GM19328 (cell line): ENCODE measurements at regions not wholly inside any gene's neighbourhood (a gene's known extent, or its start where the extent isn't known, plus 50 kb on each side); places are given as distances from the start of the nearest gene placed in this dataset.
"Not testable (repeated sequence)": the region's sequence is repeated elsewhere in the genome, so short reads cannot be mapped to it uniquely, and the experiment has no call there.

Experiments
- ATAC-seq: cut with Tn5 transposase; IDR thresholded peaks from one replicate; pipeline ENCODE4 v1.9.1; 2021; ENCODE audit warnings: mild to moderate bottlenecking, moderate library complexity; ENCODE audit not compliant: unreplicated experiment

DNA sequence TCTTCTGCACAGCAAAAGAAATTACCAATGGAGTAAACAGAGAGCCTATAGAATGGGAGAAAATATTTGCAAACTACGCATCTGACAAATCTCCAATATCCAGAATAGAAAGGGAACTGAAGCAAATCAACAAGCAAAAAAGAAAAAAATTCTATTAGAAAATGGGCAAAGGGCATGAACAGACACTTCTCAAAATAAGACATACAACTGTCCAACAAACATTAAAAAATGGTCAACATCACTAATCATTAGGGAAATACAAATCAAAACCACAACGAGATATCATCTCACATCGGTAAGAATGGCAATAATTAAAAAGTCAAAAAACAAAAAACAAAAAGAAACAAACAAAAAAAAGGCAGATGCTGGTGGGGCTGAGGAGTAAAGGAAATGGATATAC, 356.4 kb downstream of the ADCYAP1 start:
- ATAC-seq, result no peak

DNA sequence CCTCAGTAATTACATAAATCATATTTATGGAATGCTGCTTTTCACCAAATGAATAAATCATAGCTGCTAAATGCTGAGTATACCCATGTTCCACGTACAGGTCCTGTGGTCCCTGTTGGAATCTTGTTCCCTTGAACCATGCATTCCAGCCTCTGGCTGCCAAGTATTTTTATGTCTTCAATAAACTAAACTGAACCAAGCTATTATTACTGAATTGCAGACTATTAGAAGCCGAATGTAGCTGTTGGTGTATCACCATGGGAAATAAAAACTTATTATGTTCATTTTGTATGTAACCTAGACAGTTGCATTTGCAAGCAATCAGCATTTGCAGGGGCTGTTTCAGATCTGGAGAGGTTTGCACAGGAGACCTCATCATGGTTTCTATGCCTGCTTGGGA, 362.4 kb downstream of the ADCYAP1 start:
- no peak for ATAC-seq

DNA sequence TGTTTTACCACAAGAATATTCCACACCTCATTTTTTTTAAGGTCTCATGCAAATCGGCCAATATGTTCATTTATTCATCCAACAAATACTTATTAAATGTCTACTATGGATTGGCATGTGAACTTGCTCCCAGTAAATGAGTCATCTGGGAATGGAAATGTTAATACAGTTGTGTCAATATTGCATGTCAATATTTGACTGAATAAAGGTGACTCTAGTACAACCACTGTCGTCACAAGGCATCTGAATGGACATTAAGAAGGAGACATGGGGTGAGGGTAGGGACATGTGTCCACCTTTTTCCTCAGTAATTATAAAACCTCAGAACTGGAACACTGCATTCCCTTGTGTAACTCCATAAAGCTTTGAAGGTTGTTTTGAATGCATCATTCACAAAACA, 365.4 kb downstream of the ADCYAP1 start:
- ATAC-seq, result no peak

DNA sequence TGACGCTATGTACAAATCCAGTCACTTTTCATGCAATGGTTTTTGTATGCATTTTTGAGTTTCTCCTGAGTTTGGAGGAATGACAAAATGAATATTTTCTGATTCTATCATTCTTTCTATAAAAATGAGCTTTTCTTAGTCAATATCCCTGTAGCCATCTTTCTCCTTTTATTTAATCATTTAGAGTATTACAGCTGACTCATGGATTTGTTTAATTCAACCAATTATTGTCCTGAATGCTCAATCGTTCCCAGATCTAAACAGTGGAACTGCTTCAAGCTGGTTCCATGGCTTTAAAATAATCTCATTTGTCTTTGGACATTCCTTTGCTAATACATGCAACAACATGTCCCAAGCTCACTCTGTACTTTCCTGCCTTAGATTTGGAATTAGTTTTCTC, 368.8 kb downstream of the ADCYAP1 start:
- no peak for ATAC-seq

DNA sequence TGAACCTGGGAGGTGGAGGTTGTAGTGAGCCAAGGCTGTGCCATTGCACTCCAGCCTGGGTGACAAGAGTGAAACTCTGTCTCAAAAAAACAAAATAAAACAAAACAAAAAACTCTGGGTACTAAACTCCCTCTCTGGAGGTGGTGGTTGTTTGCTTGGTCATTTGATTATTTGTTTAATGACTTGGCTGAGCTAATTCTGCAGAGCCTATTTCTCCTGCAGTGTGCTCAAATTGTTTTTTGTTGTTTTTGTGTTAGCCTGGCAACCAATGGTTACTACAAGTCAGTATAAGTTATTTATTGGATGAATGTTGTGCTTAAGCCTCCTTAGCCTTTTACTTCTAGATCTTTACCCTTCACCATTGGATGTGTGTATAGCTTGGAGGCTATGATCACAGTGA, 387.5 kb downstream of the ADCYAP1 start:
- no peak for ATAC-seq

DNA sequence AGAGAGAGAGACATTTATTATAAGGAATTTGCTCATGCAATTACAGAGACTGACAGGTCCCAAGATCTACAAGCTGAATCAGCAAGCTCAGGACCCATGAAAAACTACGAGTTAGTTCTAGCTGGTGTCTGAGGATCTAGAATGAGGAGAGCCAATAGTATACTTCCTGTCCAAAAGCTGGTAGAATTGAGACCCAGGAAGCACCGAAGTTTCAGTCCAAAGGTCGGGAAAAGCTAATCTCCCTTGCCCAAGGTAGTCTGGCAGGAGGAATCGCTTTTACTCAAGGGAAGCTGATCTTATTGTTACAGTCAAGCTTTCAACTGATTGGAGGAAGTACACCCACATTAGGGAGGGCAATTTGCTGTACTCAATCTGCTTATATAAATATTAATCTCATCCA, 389.6 kb downstream of the ADCYAP1 start:
- no peak for ATAC-seq

DNA sequence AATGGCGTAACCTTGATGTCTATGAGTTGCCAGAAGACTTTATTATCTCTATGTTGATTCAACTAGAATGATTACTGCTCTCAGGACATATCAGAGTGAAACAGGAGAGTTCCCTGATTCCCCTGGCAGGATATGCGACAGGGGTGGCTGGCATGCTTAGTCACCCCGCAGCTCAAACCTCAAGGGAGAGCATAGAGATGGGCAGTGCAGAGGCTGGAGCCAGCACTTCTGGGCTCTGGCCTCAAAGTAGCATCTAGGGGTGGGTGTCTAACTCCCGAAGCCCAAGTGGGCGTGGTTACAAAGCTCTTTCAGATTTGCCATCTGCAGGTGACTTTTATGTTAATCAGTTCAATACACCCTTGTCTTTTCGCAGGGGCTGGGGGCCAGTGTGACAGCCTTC, 391.6 kb downstream of the ADCYAP1 start:
- no peak for ATAC-seq

DNA sequence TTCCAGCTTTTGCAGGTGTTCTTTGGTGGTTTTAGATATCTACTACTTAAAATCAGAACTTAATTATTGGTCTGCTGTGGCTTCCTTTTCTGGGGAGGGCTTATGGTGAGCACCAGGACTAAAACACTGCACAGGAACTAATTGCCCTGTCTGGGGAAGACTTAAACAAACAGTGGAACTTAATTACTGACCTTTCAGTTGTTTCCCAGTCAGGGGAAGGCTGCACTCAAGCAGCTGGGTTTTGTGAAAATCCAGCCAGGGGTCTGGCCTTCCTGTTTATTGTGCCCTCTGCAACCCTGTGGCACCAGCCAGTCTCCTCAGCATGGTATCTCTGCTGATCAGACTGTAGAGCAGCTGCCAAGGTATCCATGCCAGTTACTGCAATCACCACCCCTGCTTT, 398.2 kb downstream of the ADCYAP1 start:
- ATAC-seq, result no peak

DNA sequence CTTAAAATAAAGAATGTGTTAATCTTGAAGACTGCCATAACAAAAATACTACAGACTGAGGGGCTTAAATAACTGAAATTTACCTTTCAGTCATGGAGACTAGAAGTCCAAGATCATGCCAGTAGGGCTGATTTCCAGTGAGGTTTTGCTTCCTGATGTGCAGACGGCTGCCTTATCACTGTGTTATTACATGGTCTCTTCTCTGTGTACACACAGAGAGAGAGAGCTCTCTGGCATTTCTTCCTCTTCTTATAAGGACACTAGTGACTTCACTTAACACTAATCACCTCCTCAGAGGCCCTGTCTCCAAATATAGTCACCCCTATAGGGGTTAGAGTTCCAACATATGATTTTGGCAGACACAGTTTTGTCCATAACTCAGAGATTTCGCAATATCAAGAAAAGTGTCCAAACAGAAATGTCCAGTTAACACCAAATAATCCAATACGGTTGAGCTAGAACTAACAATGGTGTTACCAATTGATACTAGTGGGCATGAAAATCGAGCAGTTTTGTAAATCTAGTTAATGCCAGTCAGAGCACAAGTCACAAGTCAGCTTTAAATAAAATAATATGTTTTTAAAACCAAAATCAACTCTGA, 399.8 kb downstream of the ADCYAP1 start:
- ATAC-seq, result no peak

DNA sequence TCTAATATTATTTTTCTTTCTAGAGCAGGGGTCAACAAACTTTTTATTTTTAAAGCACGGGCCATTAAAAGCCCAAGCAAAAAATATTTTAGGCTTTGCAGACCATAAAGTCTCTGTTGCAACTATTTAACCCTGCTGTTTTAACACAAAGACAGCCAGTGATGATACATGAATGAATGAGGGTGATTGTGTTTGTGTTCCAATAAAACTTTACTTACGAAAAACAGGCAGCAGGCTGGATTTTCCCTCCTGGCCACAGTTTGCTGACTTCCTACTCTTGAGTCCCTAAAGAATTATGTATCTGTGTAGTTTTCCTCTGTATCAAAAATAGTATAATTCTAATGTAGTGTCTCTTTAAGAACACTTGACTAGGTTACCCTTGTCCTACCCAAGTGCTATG, 402.0 kb downstream of the ADCYAP1 start:
- no peak for ATAC-seq

DNA sequence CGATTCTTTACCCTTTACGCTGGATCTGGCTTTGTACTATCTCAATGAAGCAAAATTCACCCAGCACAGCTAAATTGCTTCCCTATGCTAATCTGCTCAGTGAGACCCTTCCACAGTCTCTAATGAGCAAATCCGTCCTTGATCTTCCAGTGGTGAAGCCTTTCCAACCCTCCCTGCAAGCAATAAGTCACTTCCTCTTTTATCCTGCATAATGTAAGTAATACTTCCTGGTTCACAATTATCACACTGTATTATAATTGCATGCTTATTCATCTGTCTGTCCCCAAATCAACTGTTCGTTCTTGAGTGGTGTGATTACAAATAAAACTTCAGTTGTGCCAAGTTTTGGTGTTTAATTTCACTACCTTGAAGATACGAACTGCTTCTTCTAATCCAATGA, 404.0 kb downstream of the ADCYAP1 start:
- ATAC-seq, result no peak

DNA sequence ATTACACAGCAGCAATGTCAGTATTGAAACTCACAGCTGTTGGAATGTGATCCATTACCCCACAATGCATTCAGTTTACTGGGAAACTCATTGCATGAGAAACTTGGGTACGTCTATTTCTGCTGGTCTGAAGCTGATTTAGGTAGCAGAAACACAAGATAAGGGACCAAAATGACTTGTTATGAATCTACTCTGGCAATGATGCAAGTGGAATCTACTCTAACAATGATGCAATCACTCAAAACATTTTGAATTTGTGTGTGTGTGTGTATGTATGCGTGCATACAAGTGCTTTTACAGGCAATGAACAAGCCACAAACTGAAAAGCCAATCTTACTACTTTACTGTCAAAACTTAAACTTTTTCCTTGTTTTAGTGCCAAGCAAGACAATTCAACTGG, 406.7 kb downstream of the ADCYAP1 start:
- ATAC-seq, result no peak

DNA sequence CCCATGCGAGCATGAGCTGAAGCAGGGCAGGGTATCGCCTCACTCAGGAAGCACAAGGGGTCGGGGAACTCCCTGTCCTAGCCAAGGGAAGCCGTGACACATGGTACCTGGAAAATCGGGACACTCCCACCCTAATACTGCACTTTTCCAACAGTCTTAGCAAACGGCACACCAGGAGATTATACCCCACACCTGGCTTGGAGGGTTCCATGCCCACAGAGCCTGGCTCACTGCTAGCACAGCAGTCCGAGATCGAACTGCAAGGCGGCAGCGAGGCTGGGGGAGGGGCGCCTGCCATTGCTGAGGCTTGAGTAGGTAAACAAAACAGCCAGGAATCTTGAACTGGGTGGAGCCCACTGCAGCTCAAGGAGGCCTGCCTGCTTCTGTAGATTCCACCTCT, 430.7 kb downstream of the ADCYAP1 start:
- ATAC-seq, result not testable (repeated sequence)

DNA sequence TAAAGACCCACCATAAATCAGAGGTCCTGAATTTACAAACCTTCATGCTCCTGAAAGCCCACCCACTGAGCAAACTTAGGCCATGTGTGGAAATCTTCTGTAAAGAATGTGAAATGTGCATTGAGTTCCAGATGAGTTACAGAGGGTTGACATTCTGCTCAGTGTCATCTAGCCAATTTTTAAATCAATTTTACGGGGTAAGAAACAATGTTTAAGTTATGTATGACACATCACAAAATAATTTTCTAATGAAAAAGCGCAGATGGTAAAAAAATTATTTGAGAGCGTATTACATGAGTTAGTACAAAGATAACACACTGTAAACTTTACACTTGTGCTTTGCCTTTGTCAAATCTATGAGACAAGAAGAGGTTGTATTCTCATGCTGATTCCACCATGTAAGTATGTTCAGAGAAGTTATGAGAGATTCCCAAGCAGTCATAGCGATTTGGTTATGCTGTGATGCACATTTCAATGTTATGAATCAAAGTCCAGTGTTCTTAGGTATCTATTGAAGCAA, 446.3 kb downstream of the ADCYAP1 start:
- ATAC-seq, result no peak

DNA sequence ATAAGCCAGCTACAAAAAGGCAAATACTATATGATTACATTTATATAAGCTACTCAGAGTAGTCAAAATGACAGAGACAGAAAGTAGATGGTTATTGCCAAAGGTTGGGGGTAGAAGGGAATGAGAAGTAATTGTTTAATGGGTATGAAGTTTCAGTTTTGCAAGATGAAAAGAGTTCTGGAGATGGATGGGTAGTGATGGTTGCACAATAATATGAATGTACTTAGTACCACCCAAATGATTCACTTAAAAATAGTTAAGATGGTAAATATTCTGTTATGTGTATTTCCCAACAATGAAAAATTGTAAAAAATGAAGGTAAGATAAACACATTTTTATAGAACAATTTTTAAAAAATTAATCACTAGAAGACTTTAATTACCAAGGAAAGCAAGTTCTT, 448.4 kb downstream of the ADCYAP1 start:
- no peak for ATAC-seq

DNA sequence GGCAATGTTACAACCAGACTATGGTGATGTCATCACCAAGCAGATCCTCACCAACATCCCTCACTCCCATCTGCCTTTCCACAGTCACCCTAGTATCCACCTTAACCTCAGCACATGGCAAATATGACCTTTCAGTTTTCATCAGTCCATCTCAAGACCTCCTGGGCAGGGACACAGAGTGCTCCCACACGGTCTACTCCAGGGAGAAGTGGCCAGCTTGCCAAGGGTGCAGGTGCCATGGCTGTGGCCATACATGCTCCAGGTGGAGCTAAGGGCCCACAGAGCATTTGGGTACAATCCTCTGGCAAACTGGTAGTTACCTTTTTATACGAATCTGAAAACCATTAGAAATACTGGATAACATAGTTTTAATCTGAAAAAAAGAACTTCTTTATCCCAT, 453.1 kb downstream of the ADCYAP1 start:
- ATAC-seq, result no peak

DNA sequence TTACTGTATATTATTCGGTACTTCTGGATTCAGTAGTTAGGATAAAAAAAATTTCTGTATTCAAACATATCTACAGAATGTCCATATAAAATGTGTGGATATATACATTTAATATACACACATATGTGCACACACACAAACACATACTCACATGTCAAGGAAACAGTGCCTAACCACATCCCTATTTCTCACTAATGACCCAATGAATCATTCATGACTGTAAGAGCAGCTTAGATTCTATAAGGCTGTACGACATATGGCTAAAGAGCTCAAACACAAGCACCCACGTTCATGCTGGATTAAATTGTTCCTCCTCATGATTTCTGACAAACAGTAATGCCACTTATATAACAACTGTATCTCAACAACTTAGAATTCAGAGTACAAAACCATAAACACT, 457.3 kb downstream of the ADCYAP1 start:
- no peak for ATAC-seq

DNA sequence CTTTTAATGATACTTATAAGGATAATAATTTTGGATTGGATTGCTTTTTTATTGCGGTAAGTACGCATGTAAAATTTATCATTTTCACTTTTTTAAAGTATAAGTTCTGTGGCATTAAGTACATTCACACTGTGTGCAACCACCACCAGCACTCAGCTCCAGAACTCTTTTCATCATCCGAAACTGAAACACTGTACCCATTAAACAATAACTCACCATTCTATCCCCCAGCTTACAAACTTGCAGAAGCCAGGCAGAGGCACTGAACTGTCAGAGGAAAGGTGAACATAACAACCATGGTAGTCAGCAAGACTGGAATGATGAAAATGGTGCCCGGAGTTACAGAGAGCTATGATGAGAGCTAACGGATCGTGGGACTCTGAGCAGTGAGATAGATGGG, 465.9 kb downstream of the ADCYAP1 start:
- no peak for ATAC-seq

DNA sequence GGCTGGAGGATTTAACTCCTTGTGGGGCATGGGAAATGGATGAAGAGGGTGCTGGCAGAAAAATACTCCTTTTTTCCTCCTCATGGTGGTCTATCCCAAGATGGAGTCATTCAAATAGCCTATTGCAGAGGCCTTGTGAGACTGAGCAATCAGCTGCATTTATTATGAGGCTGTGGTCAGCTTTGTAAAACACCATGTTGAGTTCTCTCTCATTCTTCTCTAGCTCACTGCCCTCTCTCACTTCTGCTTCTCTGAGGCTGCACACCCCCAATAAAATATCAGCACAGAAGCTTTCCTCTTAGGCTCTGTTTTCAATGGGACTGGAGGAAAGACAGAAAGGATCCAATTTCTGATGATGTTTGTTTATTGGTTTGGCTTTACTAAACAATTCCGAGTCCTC, 467.1 kb downstream of the ADCYAP1 start:
- ATAC-seq, result no peak

DNA sequence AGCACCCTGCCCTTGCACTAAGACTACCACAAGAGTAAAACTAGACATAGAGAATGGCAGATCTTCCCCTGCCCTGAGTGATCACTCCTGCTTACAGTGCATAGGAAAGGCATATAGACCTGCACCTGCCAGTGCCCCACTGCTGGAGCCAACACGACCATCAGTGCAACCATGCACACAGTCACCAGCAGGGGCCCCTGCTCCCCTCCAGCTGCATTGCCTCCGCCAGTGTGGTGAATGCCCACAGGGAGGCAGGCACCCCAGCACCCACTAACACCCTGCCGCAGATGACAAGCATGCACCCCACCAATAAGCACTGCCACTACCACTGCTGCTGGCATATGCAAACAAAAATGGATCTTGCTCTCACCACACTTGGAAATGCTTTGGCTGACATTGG, 478.8 kb downstream of the ADCYAP1 start:
- ATAC-seq, result no peak

DNA sequence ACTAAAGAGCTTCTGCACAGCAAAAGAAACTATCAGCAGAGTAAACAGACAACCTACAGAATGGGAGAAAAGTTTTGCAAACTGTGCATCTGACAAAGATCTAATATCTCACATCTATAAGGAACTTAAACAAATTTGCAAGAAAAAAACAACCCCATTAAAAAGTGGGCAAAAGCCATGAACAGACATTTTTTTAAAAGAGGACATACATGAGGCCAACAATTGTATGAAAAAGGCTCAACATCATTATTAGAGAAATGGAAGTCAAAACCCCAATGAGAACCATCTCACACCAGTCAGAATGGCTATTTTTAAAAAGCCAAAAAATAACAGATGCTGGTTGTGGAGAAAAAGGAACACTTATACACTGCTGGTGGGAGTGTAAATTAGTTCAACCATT, 483.8 kb downstream of the ADCYAP1 start:
- not testable (repeated sequence) for ATAC-seq

DNA sequence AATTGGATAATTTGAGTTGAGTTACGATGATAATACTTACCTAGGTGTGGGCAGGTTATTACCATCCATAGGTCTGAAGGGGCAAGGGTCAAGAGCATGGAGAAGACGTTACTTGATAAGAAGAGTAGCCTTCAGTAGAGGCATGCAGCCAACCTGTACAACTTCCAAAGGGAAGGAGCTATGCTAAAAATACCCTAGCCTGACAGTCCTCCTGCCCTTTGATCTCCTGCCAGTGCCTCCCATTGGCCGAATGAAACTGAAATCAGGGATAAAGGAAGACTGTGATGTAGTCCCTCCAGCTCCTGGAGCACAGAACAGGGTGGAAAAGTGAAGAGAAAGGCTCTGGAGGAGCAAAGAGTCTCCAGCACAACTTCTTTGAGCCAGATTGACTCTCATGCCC, 487.4 kb downstream of the ADCYAP1 start:
- ATAC-seq, result no peak
